A673 (cell line): ENCODE measurements at regions not wholly inside any gene's neighbourhood (a gene's known extent, or its start where the extent isn't known, plus 50 kb on each side); places are given as distances from the start of the nearest gene placed in this dataset.

Experiments
- BruUV-seq: library from RNA; stranded (reverse); fragments of 400-500 nt; replicated peaks from 2 replicates; lab custom pipeline; 2021; lab: Mats Ljungman, UMichigan
- CTCF ChIA-PET: fragments of 300-600 bp; sonication (Branson Sonifier 250); formaldehyde crosslinking; loops from one replicate; lab custom pipeline; 2022; ENCODE audit warnings: antibody characterized with exemption; lab: Charles Lee
- POLR2A ChIA-PET: fragments of 300-600 bp; sonication (Branson Sonifier 250); formaldehyde crosslinking; loops from one replicate; lab custom pipeline; 2022; ENCODE audit warnings: antibody characterized with exemption; ENCODE audit not compliant: low non-redundant PET; lab: Charles Lee
- DNase-seq: peaks from one replicate; pipeline ENCODE4 v3.0.0-alpha.2; 2015; ENCODE audit warnings: low spot score
- H3K27ac ChIP-seq: fragments of 200-600 bp; sonication (generic); 2 replicates; pipeline ENCODE4 v1.5.1; 2016; ENCODE audit warnings: mixed run types, low read depth, mild to moderate bottlenecking, mixed read lengths, antibody characterized with exemption, low read length; ENCODE audit not compliant: poor library complexity, severe bottlenecking
- H3K27me3 ChIP-seq: fragments of 200-600 bp; sonication (generic); replicated peaks from 2 replicates; pipeline ENCODE4 v1.6.1; 2017; ENCODE audit warnings: mixed run types, low read depth, mild to moderate bottlenecking, mixed read lengths, antibody characterized with exemption, low read length; ENCODE audit not compliant: insufficient read depth, poor library complexity
- H3K36me3 ChIP-seq: fragments of 200-600 bp; sonication (generic); 2 replicates; pipeline ENCODE4 v1.6.1; 2016; ENCODE audit warnings: mixed run types, mild to moderate bottlenecking, mixed read lengths, antibody characterized with exemption, low read length; ENCODE audit not compliant: insufficient read depth, poor library complexity, severe bottlenecking
- H3K4me1 ChIP-seq: fragments of 200-600 bp; sonication (generic); 2 replicates; pipeline ENCODE4 v1.6.1; 2017; ENCODE audit warnings: mixed run types, mild to moderate bottlenecking, mixed read lengths, antibody characterized with exemption, low read length; ENCODE audit not compliant: insufficient read depth, poor library complexity, severe bottlenecking
- H3K4me3 ChIP-seq: fragments of 200-600 bp; sonication (generic); 2 replicates; pipeline ENCODE4 v1.5.1; 2016; ENCODE audit warnings: low read depth, mixed run types, mild to moderate bottlenecking, mixed read lengths, low read length; ENCODE audit not compliant: poor library complexity, severe bottlenecking
- H3K9me3 ChIP-seq: fragments of 200-600 bp; sonication (generic); 2 replicates; pipeline ENCODE4 v1.6.1; 2016; ENCODE audit warnings: mixed run types, low read depth, mild to moderate bottlenecking, mixed read lengths, antibody characterized with exemption, low read length; ENCODE audit not compliant: poor library complexity, severe bottlenecking
- EZH2 ChIP-seq: fragments of 200-600 bp; sonication (generic); IDR thresholded peaks from 2 replicates; pipeline ENCODE4 v1.6.1; 2017; ENCODE audit warnings: borderline replicate concordance, low read depth, mild to moderate bottlenecking, mixed read lengths, antibody characterized with exemption, low read length; ENCODE audit not compliant: poor library complexity, severe bottlenecking
- intact Hi-C: fragments of 100-400 bp; cut with micrococcal nuclease; formaldehyde crosslinking; loops from one replicate; pipeline ENCODE4 v1.10.0; 2022; ENCODE audit not compliant: unreplicated experiment
- TF ChIP-seq, protein P1 (sequence below): fragments of 300-800, 200-600 bp; sonication (generic); conservative IDR thresholded peaks from 2 replicates; pipeline ENCODE4 v1.5.1; 2017; ENCODE audit warnings: low read depth, mild to moderate bottlenecking, antibody characterized with exemption, low read length, moderate library complexity, mixed read lengths

DNA sequence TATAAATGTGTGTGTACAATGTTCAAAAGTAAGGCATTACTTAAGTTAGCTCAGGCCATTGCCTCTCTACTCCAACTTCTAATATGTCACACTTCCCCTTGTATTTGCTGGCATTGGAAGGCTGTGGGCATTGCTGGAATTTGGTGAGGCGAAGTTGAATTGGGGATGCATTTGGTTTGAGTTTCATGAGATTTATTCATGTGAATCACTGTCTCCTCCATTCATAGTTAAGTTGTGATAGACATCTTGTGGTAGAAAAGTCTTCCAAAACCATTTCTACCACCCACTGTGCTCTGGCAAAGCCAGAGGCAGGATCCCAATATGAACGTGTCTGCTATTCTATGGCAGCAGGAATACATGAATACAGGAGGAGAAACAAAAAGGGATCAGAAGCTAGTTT is 397.8 kb upstream of the USP24 start:
- BruUV-seq: no TSS peak
- Histone ChIP-seq H3K27me3 (peaks cover 8% of the 10 kb centered on the region), H3K36me3 (no peaks in the 10 kb centered on the region), H3K27ac (no peak overlapping the region), H3K4me3 (no peak overlapping the region), H3K9me3 (no peaks in the 10 kb centered on the region), H3K4me1 (no peaks in the 10 kb centered on the region)
- DNase-seq: no peak
- POLR2A ChIA-PET: no interaction called here
- intact Hi-C loops: no loop called here
- CTCF ChIA-PET: no interaction called here
- TF ChIP-seq, protein P1, sequence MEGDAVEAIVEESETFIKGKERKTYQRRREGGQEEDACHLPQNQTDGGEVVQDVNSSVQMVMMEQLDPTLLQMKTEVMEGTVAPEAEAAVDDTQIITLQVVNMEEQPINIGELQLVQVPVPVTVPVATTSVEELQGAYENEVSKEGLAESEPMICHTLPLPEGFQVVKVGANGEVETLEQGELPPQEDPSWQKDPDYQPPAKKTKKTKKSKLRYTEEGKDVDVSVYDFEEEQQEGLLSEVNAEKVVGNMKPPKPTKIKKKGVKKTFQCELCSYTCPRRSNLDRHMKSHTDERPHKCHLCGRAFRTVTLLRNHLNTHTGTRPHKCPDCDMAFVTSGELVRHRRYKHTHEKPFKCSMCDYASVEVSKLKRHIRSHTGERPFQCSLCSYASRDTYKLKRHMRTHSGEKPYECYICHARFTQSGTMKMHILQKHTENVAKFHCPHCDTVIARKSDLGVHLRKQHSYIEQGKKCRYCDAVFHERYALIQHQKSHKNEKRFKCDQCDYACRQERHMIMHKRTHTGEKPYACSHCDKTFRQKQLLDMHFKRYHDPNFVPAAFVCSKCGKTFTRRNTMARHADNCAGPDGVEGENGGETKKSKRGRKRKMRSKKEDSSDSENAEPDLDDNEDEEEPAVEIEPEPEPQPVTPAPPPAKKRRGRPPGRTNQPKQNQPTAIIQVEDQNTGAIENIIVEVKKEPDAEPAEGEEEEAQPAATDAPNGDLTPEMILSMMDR: no peak
- TF ChIP-seq EZH2: no peak

DNA sequence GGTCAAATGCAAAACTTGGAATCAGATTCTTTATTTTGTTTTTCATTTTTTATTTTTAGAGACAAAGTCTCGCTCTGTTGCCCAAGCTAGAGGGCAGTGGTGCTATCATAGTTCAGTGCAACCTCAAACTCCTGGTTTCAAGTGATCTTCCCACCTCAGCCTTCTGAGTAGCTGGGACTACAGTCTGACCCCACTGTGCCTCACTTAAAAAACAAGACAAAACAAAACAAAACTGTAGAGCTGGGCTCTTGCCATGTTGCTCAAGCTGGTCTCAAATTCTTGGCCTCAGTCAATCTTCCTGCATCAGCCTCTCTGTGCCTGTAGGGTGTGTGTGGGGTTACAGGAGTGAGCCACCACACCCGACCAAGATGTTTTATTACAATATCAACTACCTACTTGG is 396.0 kb upstream of the USP24 start:
- Histone ChIP-seq H3K27ac (no peak overlapping the region), H3K4me1 (no peaks in the 10 kb centered on the region), H3K4me3 (no peak overlapping the region), H3K9me3 (no peaks in the 10 kb centered on the region), H3K27me3 (peaks cover 8% of the 10 kb centered on the region), H3K36me3 (no peaks in the 10 kb centered on the region)
- no TSS peak for BruUV-seq
- TF ChIP-seq, protein P1: no peak
- TF ChIP-seq EZH2: no peak
- ChIA-PET CTCF (no interaction called here), POLR2A (no interaction called here)
- no peak for DNase-seq
- intact Hi-C loops: no loop called here

DNA sequence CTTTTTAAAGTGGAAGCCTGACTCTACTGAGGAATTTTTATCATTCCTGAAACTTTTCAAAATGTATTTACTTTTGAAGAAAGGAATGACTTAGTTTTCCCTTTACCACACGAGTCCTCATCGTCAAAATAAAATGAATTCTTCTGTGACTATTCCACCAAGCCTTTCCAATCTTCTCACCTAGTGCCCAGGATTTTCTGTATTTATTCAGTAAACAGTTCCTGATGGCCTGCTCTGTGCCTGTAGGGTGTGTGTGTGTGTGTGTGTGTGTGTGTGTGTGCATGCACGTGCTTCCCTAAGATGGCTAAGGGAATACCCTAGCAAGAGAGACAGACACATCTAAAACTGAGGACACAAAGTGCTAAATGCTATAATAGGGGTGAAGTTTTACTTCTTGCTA is 395.0 kb upstream of the USP24 start:
- ChIA-PET CTCF (no interaction called here), POLR2A (no interaction called here)
- DNase-seq: no peak
- H3K27me3 ChIP-seq: peaks cover 8% of the 10 kb centered on the region
- TF ChIP-seq, protein P1: no peak
- TF ChIP-seq EZH2: no peak
- no peak overlapping the region for H3K4me3 ChIP-seq
- BruUV-seq: no TSS peak
- no peak overlapping the region for H3K27ac ChIP-seq
- intact Hi-C loops: no loop called here
- no peaks in the 10 kb centered on the region for H3K4me1 ChIP-seq
- no peaks in the 10 kb centered on the region for H3K9me3 ChIP-seq
- H3K36me3 ChIP-seq: no peaks in the 10 kb centered on the region
